ENCODE measurements at regions not wholly inside any gene's neighbourhood (a gene's known extent, or its start where the extent isn't known, plus 50 kb on each side); places are given as distances from the start of the nearest gene placed in this dataset.
"Not testable (repeated sequence)": the region's sequence is repeated elsewhere in the genome, so short reads cannot be mapped to it uniquely, and the experiment has no call there.

GRCh38 chrX:19243431-19243830 lies 100.3 kb upstream of the PDHA1 start:
- intact Hi-C loops (cut with micrococcal nuclease; ENCODE audit: unreplicated experiment) = no loop called here
- CTCF ChIA-PET = no interaction called here

GRCh38 chrX:19244921-19245320 lies 98.8 kb upstream of the PDHA1 start:
- CTCF ChIA-PET; in situ Hi-C loops (cut with HindIII; ENCODE audit: low pct_unique_long_range_greater_than_20kb, low sequenced_read_pairs); ATAC-seq; BruUV-seq (replicated peaks); H3K4me3 ChIP-seq (ENCODE audit: low read depth in 2 of 2, low read length in 2 of 2); H3K27me3 ChIP-seq (ENCODE audit: control insufficient read depth, insufficient read depth, low read length); DNase-seq (ENCODE audit: low read depth, low spot score); POLR2A ChIA-PET; H3K36me3 ChIP-seq (ENCODE audit: control insufficient read depth, insufficient read depth, low read length); H3K4me1 ChIP-seq (ENCODE audit: control insufficient read depth, insufficient read depth, low read length); intact Hi-C loops (cut with micrococcal nuclease; ENCODE audit: unreplicated experiment); H3K27ac ChIP-seq (ENCODE audit: low read length); H3K9me3 ChIP-seq (ENCODE audit: control insufficient read depth, insufficient read depth, low read depth, low read length): not testable (repeated sequence)

More at GRCh38 chrX:19243431-19243830, 100.3 kb upstream of the PDHA1 start:
- POLR2A ChIA-PET = no interaction called here
- H3K4me3 ChIP-seq (ENCODE audit: low read depth in 2 of 2, low read length in 2 of 2) = no peak overlapping the region
- no TSS peak for BruUV-seq (replicated peaks)
- no peaks in the 10 kb centered on the region for H3K36me3 ChIP-seq (ENCODE audit: control insufficient read depth, insufficient read depth, low read length)
- H3K27me3 ChIP-seq (ENCODE audit: control insufficient read depth, insufficient read depth, low read length) = no peaks in the 10 kb centered on the region
- ATAC-seq (no peak), DNase-seq (ENCODE audit: low read depth, low spot score) (no peak)
- H3K4me1 ChIP-seq (ENCODE audit: control insufficient read depth, insufficient read depth, low read length) = no peaks in the 10 kb centered on the region
- H3K9me3 ChIP-seq (ENCODE audit: control insufficient read depth, insufficient read depth, low read depth, low read length) = no peaks in the 10 kb centered on the region
- H3K27ac ChIP-seq (ENCODE audit: low read length) = no peak overlapping the region
- no peak for TF ChIP-seq POLR2AphosphoS5 (IDR thresholded peaks at IDR 0.05; ENCODE audit: low read depth, low read length)
- no peak for TF ChIP-seq REST (IDR thresholded peaks at IDR 0.05; ENCODE audit: insufficient read depth in 1 of 2, low read depth in 2 of 2, low read length in 1 of 2)
- no peak for TF ChIP-seq CTCF (IDR thresholded peaks at IDR 0.05)
- no peak for TF ChIP-seq SIN3A (IDR thresholded peaks at IDR 0.05; ENCODE audit: borderline replicate concordance, insufficient read depth, low read depth, low read length)
- no peak for TF ChIP-seq TCF7L2 (IDR thresholded peaks at IDR 0.05; ENCODE audit: low read depth, low read length)
- in situ Hi-C loops (cut with HindIII; ENCODE audit: low pct_unique_long_range_greater_than_20kb, low sequenced_read_pairs) = no loop called here

- POLR2A ChIA-PET = no interaction called here
- in situ Hi-C loops (cut with HindIII; ENCODE audit: low pct_unique_long_range_greater_than_20kb, low sequenced_read_pairs) (no loop called here), intact Hi-C loops (cut with micrococcal nuclease; ENCODE audit: unreplicated experiment) (no loop called here)
- no peak for DNase-seq (ENCODE audit: low read depth, low spot score)
- H3K27me3 ChIP-seq (ENCODE audit: control insufficient read depth, insufficient read depth, low read length) = no peaks in the 10 kb centered on the region
- no peaks in the 10 kb centered on the region for H3K36me3 ChIP-seq (ENCODE audit: control insufficient read depth, insufficient read depth, low read length)
- no peak overlapping the region for H3K27ac ChIP-seq (ENCODE audit: low read length)
- no TSS peak for BruUV-seq (replicated peaks)
- H3K4me3 ChIP-seq (ENCODE audit: low read depth in 2 of 2, low read length in 2 of 2) = no peak overlapping the region
- TF ChIP-seq SIN3A (IDR thresholded peaks at IDR 0.05; ENCODE audit: borderline replicate concordance, insufficient read depth, low read depth, low read length) (no peak), POLR2AphosphoS5 (IDR thresholded peaks at IDR 0.05; ENCODE audit: low read depth, low read length) (no peak), TCF7L2 (IDR thresholded peaks at IDR 0.05; ENCODE audit: low read depth, low read length) (no peak)
- no peaks in the 10 kb centered on the region for H3K4me1 ChIP-seq (ENCODE audit: control insufficient read depth, insufficient read depth, low read length)
- H3K9me3 ChIP-seq (ENCODE audit: control insufficient read depth, insufficient read depth, low read depth, low read length) = no peaks in the 10 kb centered on the region
- no peak for ATAC-seq
- CTCF ChIA-PET = no interaction called here
Observed at GRCh38 chrX:19245711-19246269, 97.9 kb upstream of the PDHA1 start.

Data from Panc1 (cell line).